SU-DHL-6 (cell line): ENCODE measurements at regions not wholly inside any gene's neighbourhood (a gene's known extent, or its start where the extent isn't known, plus 50 kb on each side); places are given as distances from the start of the nearest gene placed in this dataset.

Source experiments
- H2AFZ ChIP-seq: fragments of 200-600 bp; sonication (generic); 2 replicates; pipeline ENCODE4 v1.6.1; 2014; ENCODE audit warnings: low read depth, mild to moderate bottlenecking, moderate library complexity, mixed read lengths, antibody characterized with exemption, low read length; ENCODE audit not compliant: severe bottlenecking
- H3F3A ChIP-seq: fragments of 200-600 bp; shearing (Covaris generic); 2 replicates; pipeline ENCODE4 v1.6.0; 2016; ENCODE audit warnings: antibody characterized with exemption, mild to moderate bottlenecking; ENCODE audit not compliant: insufficient read depth
- H3K27ac ChIP-seq: fragments of 200-600 bp; sonication (generic); 2 replicates; pipeline ENCODE4 v1.5.1; 2016; ENCODE audit warnings: low read depth, mild to moderate bottlenecking, low read length, moderate library complexity, mixed read lengths
- H3K27me3 ChIP-seq: fragments of 200-600 bp; sonication (generic), shearing (Covaris generic); 2 replicates; pipeline ENCODE4 v1.6.0; 2014; ENCODE audit warnings: mild to moderate bottlenecking, low read length
- H3K36me3 ChIP-seq: fragments of 200-600 bp; sonication (generic); 2 replicates; pipeline ENCODE4 v1.6.1; 2014; ENCODE audit warnings: mild to moderate bottlenecking, low read length, mixed read lengths
- H3K4me2 ChIP-seq: fragments of 300-600, 200-600 bp; shearing (Covaris generic), sonication (generic); 2 replicates; pipeline ENCODE4 v1.6.0; 2014; ENCODE audit warnings: low read length, low read depth, mild to moderate bottlenecking; ENCODE audit not compliant: poor library complexity, severe bottlenecking
- H3K4me3 ChIP-seq: fragments of 200-600 bp; sonication (generic); 2 replicates; pipeline ENCODE4 v1.5.1; 2014; ENCODE audit warnings: antibody characterized with exemption, low read length, mild to moderate bottlenecking, mixed read lengths; ENCODE audit not compliant: insufficient read depth, poor library complexity, severe bottlenecking
- H3K79me2 ChIP-seq: fragments of 200-600 bp; sonication (generic); 2 replicates; pipeline ENCODE4 v1.6.1; 2014; ENCODE audit warnings: mild to moderate bottlenecking, low read length, moderate library complexity; ENCODE audit not compliant: insufficient read depth
- H3K9ac ChIP-seq: fragments of 200-600 bp; sonication (generic); 2 replicates; pipeline ENCODE4 v1.7.0; 2014; ENCODE audit warnings: mild to moderate bottlenecking, low read length
- H3K9me2 ChIP-seq: fragments of 200-600 bp; sonication (generic); replicated peaks from 2 replicates; pipeline ENCODE4 v1.6.1; 2014; ENCODE audit warnings: low read length; ENCODE audit not compliant: insufficient read depth
- H3K9me3 ChIP-seq: fragments of 200-600 bp; sonication (generic); 2 replicates; pipeline ENCODE4 v1.6.1; 2014; ENCODE audit warnings: low read length, mixed read lengths; ENCODE audit not compliant: insufficient read depth
- H4K20me1 ChIP-seq: fragments of 200-600 bp; sonication (generic); 2 replicates; pipeline ENCODE4 v1.6.1; 2014; ENCODE audit warnings: low read depth, mild to moderate bottlenecking, antibody characterized with exemption, low read length, moderate library complexity, mixed read lengths
- EZH2phosphoT487 ChIP-seq: fragments of 200-600 bp; sonication (generic), shearing (Covaris generic); conservative IDR thresholded peaks from 2 replicates; pipeline ENCODE4 v1.6.1; 2018; ENCODE audit warnings: mild to moderate bottlenecking, antibody characterized with exemption, low read length, moderate library complexity, mixed read lengths
- TF ChIP-seq, protein P1 (sequence below): fragments of 200-600 bp; sonication (generic); IDR thresholded peaks from one replicate; pipeline ENCODE4 v1.5.1; 2017; ENCODE audit warnings: antibody characterized with exemption, mild to moderate bottlenecking, low read length, moderate library complexity; ENCODE audit not compliant: insufficient read depth, poor library complexity, severe bottlenecking

DNA sequence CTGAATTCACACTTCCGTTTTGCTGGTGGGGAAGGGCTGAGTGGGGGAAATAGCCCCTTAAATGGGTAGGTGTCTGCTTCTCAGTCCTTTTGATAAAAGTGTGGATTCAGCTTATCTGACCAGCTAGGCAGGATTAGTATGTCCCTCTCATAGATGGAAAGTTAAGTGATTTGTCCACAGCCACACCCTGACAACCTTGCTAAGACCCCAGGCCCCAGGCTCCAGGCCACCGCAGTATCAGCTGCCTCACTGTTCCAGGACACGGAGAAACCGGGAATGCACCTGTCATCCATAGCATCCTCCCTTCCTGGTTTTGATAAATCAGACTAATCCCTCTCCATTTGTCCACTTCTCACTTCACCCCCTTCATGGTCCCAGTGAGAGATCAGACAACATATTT lies 197.7 kb downstream of the USP12 start:
- Histone ChIP-seq H3K9me3 (no peaks in the 10 kb centered on the region), H3K4me2 (no peak overlapping the region), H3K79me2 (no peaks in the 10 kb centered on the region), H2AFZ (no peak overlapping the region), H3K9me2 (no peaks in the 10 kb centered on the region), H3F3A (no peaks in the 10 kb centered on the region), H3K9ac (no peak overlapping the region), H3K36me3 (no peaks in the 10 kb centered on the region), H4K20me1 (no peaks in the 10 kb centered on the region), H3K27me3 (no peaks in the 10 kb centered on the region), H3K27ac (no peak overlapping the region), H3K4me3 (no peak overlapping the region)
- TF ChIP-seq, protein P1, sequence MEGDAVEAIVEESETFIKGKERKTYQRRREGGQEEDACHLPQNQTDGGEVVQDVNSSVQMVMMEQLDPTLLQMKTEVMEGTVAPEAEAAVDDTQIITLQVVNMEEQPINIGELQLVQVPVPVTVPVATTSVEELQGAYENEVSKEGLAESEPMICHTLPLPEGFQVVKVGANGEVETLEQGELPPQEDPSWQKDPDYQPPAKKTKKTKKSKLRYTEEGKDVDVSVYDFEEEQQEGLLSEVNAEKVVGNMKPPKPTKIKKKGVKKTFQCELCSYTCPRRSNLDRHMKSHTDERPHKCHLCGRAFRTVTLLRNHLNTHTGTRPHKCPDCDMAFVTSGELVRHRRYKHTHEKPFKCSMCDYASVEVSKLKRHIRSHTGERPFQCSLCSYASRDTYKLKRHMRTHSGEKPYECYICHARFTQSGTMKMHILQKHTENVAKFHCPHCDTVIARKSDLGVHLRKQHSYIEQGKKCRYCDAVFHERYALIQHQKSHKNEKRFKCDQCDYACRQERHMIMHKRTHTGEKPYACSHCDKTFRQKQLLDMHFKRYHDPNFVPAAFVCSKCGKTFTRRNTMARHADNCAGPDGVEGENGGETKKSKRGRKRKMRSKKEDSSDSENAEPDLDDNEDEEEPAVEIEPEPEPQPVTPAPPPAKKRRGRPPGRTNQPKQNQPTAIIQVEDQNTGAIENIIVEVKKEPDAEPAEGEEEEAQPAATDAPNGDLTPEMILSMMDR = no peak
- no peak for TF ChIP-seq EZH2phosphoT487

GRCh38 chr13:26973295-26973694 lies 198.3 kb downstream of the USP12 start:
- Histone ChIP-seq H3K9ac (no peak overlapping the region), H3K79me2 (no peaks in the 10 kb centered on the region), H3K4me2 (no peak overlapping the region), H3F3A (no peaks in the 10 kb centered on the region), H3K9me3 (no peaks in the 10 kb centered on the region), H3K36me3 (no peaks in the 10 kb centered on the region), H3K9me2 (no peaks in the 10 kb centered on the region), H2AFZ (no peak overlapping the region), H4K20me1 (no peaks in the 10 kb centered on the region), H3K27me3 (no peaks in the 10 kb centered on the region), H3K27ac (no peak overlapping the region), H3K4me3 (no peak overlapping the region)
- TF ChIP-seq EZH2phosphoT487 = no peak
- TF ChIP-seq, protein P1 = no peak

DNA sequence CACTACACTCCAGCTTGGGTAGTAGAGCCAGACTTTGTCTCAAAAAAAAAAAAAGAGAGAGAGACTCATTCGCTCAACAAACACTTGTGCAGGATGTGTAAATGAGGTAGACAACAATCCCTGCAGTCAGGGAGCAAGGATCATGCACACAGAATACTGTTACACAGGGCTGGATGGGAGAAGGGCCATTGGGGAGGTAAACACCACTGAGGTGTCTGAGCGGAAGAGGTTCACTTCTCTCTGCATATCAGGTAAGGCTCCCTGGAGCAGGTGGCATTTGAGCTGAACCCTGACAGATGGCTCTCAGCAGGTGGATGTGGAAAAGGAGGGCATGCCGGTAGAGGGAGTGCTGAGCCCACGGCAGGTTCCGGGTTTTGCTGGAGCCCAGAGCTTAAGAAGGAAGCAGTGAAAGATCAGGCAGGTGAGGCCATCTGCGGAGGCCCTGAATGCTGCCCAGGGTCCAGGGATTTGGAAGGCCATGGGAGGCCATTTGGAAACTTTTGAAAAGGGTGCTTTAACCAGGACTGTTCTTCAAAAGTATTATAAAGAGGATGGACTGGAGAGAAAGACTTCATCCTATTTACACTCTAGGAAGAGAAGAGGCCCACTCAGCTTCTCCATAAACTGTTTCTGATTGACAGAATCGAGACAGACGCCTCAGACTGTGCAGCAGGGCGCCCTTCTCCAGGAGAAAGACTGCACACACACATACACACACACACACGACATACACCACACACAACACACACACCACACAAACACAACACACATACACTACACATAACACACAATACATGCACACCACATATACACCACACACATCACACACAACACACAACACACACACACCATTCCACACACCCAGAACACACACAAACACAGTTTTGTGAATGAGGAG lies 199.4 kb downstream of the USP12 start:
- Histone ChIP-seq H3K79me2 (no peaks in the 10 kb centered on the region), H3K27ac (no peak overlapping the region), H3K9ac (no peak overlapping the region), H3K4me3 (no peak overlapping the region), H3K4me2 (no peak overlapping the region), H2AFZ (no peak overlapping the region), H3K36me3 (no peaks in the 10 kb centered on the region), H3K9me3 (no peaks in the 10 kb centered on the region), H4K20me1 (no peaks in the 10 kb centered on the region), H3K9me2 (no peaks in the 10 kb centered on the region), H3K27me3 (no peaks in the 10 kb centered on the region), H3F3A (no peaks in the 10 kb centered on the region)
- no peak for TF ChIP-seq EZH2phosphoT487
- TF ChIP-seq, protein P1 = peak; percentile 15
